GM21360 (cell line): ENCODE measurements at regions not wholly inside any gene's neighbourhood (a gene's known extent, or its start where the extent isn't known, plus 50 kb on each side); places are given as distances from the start of the nearest gene placed in this dataset.
"Not testable (repeated sequence)": the region's sequence is repeated elsewhere in the genome, so short reads cannot be mapped to it uniquely, and the experiment has no call there.

Source experiments
- ATAC-seq: cut with Tn5 transposase; IDR thresholded peaks from one replicate; pipeline ENCODE4 v1.9.1; 2021; ENCODE audit warnings: mild to moderate bottlenecking, moderate library complexity; ENCODE audit not compliant: unreplicated experiment

- ATAC-seq, result no peak
Observed at GRCh38 chrX:65610481-65610880, 57.0 kb upstream of the MSN start.

- ATAC-seq, result no peak
Observed at GRCh38 chrX:65610040-65610439, 57.4 kb upstream of the MSN start.

GRCh38 chrX:65609237-65609636, 58.2 kb upstream of the MSN start:
- ATAC-seq, result no peak

- no peak for ATAC-seq
Observed at GRCh38 chrX:65608026-65608425, 59.4 kb upstream of the MSN start.

- peak; percentile 70 for ATAC-seq
Observed at GRCh38 chrX:65607070-65607742, 60.2 kb upstream of the MSN start.

- no peak for ATAC-seq
Observed at GRCh38 chrX:65602221-65602560, 65.3 kb upstream of the MSN start.

- ATAC-seq, result no peak
Observed at GRCh38 chrX:65601530-65602220, 65.8 kb upstream of the MSN start.

GRCh38 chrX:65601126-65601525, 66.3 kb upstream of the MSN start:
- ATAC-seq, result no peak

GRCh38 chrX:65600106-65600505, 65.5 kb upstream of the LAS1L start:
- no peak for ATAC-seq

- ATAC-seq, result no peak
Observed at GRCh38 chrX:65598559-65599147, 64.1 kb upstream of the LAS1L start.

- ATAC-seq, result peak; percentile 58
Observed at GRCh38 chrX:65596270-65597034, 61.9 kb upstream of the LAS1L start.

- ATAC-seq, result peak; percentile 83
Observed at GRCh38 chrX:65595460-65595876, 60.9 kb upstream of the LAS1L start.

GRCh38 chrX:65591206-65591605, 56.6 kb upstream of the LAS1L start:
- ATAC-seq, result no peak

- no peak for ATAC-seq
Observed at GRCh38 chrX:65589304-65589703, 54.7 kb upstream of the LAS1L start.

GRCh38 chrX:65588795-65589194, 54.2 kb upstream of the LAS1L start:
- ATAC-seq, result no peak

GRCh38 chrX:65587616-65588526, 53.3 kb upstream of the LAS1L start:
- ATAC-seq, result no peak

GRCh38 chrX:65586491-65586890, 51.9 kb upstream of the LAS1L start:
- ATAC-seq, result no peak

- not testable (repeated sequence) for ATAC-seq
Observed at GRCh38 chrX:65585226-65585625, 50.6 kb upstream of the LAS1L start.
